PFSK-1 (cell line): ENCODE measurements at regions not wholly inside any gene's neighbourhood (a gene's known extent, or its start where the extent isn't known, plus 50 kb on each side); places are given as distances from the start of the nearest gene placed in this dataset.

ENCODE experiments used
- POLR2AphosphoS5 ChIP-seq: IDR thresholded peaks from 2 replicates; pipeline ENCODE4 v1.6.1; 2012; ENCODE audit warnings: low read depth, mild to moderate bottlenecking, control low read depth, low read length, moderate library complexity
- REST ChIP-seq, 2 experiments: IDR thresholded peaks; 2 replicates each; pipeline versions ENCODE4 v1.6.1 to v1.8.0; 2011 to 2012; ENCODE audit warnings: low read depth in 2 of 2, low read length in 2 of 2, control low read depth in 1 of 2, inconsistent platforms in 1 of 2, mild to moderate bottlenecking in 1 of 2, moderate library complexity in 1 of 2; ENCODE audit not compliant: insufficient read depth in 1 of 2
- TAF1 ChIP-seq: IDR thresholded peaks from 2 replicates; pipeline ENCODE4 v1.6.1; 2012; ENCODE audit warnings: low read length, control low read depth, borderline replicate concordance; ENCODE audit not compliant: insufficient read depth

- TF ChIP-seq TAF1 (no peak), POLR2AphosphoS5 (no peak), REST (IDR thresholded peaks at IDR 0.05; ENCODE audit: insufficient read depth in 1 of 2, low read depth in 2 of 2, low read length in 2 of 2) (no peak)
These were observed 167.9 kb upstream of the MOCS2 start for GRCh38 chr5:53277491-53277890.
